COLO668 (cell line): ENCODE measurements at regions not wholly inside any gene's neighbourhood (a gene's known extent, or its start where the extent isn't known, plus 50 kb on each side); places are given as distances from the start of the nearest gene placed in this dataset.

Experiments used
- DNase-seq: peaks from one replicate; lab custom pipeline; 2025; ENCODE audit not compliant: unreplicated experiment; lab: John Stamatoyannopoulos, UW

GRCh38 chr2:173761603-173762119, 203.5 kb downstream of the SP3 start:
- DNase-seq: no peak

- no peak for DNase-seq
Observed at GRCh38 chr2:173762221-173762620, 203.0 kb downstream of the SP3 start.

GRCh38 chr2:173762864-173763263, 202.3 kb downstream of the SP3 start:
- DNase-seq: no peak

DNA sequence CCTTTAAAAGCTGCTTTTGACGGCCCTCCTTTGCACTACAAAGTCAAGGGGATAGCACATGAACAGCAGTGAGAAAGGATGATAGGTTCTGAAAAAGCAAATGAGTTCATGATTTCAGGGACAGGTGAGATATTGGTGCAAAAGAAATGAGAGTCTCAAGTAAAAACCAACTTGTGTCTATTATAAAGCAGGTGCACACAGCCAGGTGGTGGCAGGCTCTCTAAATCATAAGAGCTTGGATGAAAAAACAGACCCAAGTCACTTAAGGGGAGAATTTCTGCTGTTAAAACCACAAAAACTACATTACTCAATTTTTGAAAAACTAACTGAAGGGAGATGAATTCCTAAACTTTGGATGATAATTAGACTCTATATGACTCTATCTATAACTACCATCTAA, 201.5 kb downstream of the SP3 start:
- no peak for DNase-seq

- no peak for DNase-seq
Observed at GRCh38 chr2:173764094-173764493, 201.1 kb downstream of the SP3 start.

DNA sequence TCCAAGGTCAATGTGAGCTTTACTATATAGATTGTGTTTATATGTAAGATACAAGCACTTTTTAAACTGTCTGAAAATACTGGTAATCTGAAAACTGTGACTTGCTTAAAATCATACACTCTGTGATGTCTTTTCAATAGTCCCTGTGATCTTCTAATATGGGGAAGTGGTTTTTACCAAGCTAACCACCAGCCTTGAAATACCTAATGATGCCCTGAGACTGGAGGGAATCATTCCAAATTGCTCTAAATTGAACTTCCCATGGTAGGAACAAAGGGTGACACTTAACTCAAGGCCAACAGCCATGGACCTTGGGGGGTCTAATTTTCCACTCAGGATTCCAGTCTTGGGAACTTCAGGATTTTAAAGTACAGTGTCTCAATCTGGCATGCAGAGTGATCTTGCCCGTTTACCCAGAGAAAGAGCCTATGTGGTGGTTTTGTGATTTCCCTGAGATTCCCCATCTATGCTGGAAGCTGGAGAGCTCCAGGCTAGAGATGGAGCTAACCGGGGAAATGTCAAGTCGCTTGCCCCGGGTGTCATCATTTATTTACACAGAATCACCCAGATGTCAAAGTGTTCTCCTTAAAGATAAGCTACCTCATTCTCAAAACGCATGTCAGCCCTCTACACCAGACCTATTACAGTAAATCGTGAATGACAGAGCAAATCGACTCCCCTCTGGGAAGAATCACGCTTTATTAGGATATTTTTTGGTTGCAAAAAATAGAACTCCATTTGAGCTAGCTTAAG, 198.5 kb downstream of the SP3 start:
- DNase-seq: no peak

DNA sequence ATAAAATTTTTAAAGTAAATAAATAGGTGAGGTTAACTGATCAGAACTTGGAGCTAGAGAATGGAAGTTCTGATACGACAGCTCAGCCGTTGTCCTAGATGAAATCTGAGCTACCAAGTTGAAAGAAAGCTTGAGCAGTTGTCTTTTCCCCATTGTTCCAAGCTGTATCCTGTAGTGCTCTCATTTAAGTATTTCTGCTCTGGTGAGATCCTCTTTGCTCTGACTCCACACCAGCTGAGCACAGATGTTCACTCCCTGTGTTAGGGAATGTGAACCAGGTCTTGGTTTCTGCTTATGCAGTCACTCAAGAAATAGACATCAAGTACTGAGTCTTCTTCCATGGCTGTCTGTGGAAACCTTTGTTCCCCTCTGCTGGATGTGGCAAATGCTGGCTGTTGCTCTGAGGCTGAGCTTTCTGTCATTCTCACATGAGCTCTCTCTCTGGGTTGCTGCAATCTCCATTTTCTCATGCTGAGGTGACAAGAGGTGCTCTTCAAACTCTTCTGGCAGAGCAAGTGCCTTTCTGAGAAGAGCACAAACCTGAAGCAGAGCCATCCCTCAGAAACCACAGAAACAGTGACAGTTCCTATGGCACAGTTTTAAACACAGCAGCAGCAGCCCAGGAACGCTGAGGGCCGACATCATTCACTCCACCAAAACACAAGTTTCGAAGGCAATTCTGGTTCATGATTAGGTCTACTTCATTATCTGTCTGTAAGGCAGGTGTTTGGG, 194.1 kb downstream of the SP3 start:
- DNase-seq: no peak

- DNase-seq: no peak
Observed at GRCh38 chr2:173772205-173772604, 193.0 kb downstream of the SP3 start.

GRCh38 chr2:173773076-173773475, 192.1 kb downstream of the SP3 start:
- no peak for DNase-seq

DNA sequence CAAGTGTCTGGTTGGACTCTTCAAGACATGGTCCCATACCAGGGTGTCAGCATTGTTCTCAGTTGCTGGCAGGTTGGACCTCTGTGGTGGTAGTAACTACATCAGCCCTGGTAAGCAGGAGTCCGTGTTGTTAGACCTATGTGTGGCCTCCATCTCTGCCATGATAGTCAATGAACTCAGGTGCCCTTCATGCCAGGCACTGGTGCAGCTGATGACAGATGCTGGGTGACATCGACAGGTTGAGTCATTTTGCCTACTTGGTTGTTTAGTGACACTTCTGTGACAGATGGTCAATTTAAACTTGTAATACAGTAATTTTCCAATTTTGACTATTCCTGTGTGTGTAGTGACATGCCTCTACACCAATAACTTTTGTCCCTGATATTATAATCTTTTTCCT, 189.7 kb downstream of the SP3 start:
- no peak for DNase-seq

DNA sequence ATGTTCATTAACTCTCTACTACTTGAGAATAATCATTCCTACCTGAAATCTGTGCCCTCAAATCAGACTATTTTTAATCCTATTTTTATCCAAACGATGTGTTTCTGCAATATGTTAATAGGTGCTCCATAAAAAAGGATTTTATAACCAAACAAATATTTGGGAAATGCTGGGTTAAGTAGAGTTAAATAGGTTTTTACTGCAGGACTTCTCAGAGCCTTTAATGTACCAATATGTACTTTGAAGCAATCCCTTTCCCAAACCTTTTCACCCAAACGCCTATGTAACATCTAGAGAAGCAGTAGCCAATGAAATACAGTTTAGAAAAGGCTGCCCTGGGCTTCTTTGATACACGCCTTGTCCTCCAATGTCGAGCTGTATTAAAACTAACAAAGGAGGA, 182.5 kb downstream of the SP3 start:
- DNase-seq: no peak

- DNase-seq: no peak
Observed at GRCh38 chr2:173783382-173783781, 181.8 kb downstream of the SP3 start.

- no peak for DNase-seq
Observed at GRCh38 chr2:173785813-173786212, 179.4 kb downstream of the SP3 start.

DNA sequence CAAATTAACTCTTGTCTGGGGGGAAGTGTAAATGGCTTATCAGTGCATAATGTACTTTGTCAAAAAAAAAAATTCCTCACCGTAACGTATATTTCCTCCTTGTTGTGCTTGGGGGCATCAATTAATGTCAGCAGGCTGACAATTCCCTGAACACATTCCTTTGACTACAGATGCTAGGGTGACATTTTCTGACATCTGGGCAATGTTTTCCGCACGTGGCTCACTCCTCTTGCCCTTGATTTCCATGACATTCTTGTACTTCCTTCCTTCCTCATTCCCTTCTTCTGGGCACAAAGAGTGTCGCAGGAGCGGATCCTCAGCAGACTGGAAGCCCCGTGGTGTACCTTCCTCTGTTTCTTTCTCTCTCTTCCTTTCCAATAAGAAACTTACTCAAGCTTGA, 173.7 kb downstream of the SP3 start:
- no peak for DNase-seq

DNA sequence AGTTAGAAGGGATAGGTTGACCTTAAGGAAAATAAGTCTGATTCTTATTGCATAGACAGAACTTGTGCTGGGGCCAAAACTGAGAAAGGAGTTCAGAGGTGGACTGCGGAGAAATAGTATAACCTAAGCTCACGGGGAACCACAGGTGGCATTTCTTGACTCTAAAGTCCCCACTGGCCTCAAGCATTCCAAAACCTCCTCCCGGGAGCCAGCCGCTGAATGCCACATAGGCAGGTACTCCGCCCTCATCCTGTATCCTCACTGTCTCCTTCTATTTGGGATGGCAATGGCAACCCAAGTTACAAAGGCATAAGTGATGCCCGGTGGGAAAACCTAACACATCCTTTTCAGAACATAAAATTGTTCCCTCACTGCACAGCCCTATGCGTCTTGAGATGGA, 173.0 kb downstream of the SP3 start:
- no peak for DNase-seq

DNA sequence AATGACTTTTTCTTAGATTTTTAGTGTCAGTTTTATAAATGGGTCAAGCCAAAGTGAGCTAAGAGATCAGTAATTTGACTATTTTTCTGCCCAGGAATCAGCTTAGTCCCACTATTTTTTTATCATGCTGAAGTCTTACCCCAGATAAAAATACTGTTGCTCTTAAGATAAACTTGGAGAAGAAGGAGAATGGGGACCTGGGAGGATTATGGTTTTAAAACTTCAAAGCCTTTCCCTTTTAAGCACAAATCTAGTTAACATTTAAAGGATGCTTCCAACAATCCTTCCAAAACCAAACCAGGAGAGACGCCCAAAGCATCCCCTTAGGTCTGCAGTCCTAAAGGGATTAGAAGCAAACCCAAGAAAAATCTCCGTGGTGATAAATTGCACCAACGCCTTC, 172.4 kb downstream of the SP3 start:
- no peak for DNase-seq

GRCh38 chr2:173793709-173794565, 171.2 kb downstream of the SP3 start:
- no peak for DNase-seq

DNA sequence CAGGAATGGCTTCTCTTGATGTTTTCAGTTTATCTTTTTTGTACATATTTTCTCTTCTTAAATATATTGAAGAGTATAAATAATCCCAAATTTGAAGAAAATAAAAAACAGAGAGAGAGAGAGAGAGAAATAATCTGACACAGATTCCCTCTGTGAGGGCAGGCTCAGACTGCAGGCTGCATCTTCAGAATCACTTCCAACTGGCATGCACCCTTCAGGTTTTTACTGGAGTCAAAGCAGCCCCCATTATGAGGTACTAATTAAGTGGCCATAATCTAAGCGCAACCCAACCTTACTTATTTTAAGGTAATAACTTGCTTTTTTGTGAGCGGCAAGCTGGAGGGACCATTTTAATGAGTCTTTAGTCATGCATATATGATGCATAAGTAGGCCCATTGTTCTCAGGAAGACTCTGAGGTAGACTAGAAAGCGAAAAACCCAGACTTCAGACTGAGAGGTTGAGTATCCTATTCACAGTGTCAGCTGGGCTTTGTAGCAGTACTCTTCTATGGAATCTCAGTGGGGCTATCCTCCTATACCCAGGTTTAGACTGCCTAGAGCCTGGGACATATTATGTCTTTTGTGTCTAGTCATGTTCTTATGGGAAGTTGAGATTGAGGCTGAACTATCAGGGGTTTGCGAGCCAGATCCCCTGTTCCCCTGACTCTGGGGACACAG, 167.4 kb downstream of the SP3 start:
- no peak for DNase-seq

GRCh38 chr2:173802518-173802917, 162.7 kb downstream of the SP3 start:
- DNase-seq: no peak

DNA sequence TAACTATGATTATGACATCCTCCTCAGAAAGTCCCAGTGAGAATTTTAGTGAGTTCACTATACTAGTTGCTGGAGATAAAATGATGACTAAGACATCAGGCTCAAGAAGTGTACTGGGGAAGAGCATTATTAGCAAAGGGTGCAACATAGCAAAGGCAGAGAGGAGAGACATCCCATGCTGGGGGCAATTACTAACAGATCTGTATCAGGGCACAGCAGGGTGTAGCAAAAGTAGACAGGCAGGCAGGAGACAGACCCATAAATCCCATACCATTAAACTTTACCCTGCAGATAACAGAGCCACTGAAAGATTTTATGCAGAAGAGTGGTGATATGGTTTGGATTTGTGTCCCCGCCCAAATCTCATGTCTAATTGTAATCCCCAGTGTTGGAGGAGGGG, 161.7 kb downstream of the SP3 start:
- DNase-seq: no peak

DNA sequence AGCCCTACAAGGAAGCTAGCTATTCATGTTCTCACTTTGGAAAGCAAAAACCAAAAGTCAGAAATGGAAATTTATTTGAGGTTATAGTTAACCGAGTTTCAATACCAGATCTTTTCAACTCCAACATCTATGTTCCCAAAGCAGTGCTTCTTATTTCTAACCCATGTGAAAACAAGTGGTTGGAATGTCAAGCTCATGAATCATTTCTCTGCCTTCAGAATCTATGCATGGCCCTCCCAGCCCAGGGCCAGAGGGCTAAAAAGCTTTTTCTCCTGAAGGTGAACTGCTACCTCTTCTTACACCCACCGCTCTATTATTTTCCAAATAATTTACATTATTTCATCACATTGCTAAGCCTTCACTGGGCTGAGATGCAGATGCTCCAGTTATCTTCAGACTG, 158.4 kb downstream of the SP3 start:
- DNase-seq: no peak
